ENCODE measurements at regions not wholly inside any gene's neighbourhood (a gene's known extent, or its start where the extent isn't known, plus 50 kb on each side); places are given as distances from the start of the nearest gene placed in this dataset.

DNA sequence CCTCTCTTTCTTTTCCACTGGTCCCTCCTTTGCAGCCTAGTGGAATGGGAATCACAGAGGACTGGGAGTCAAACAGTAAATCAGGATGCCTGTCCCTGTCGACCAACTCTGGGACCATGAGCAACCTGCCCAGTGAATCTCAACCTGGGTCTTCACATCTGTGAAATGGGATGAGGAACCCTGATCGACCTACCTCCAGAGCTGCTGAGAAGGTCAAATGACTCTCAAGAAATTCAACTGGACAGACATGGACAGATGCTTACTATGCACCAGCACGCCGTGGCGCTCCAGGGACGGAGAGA lies 73.3 kb upstream of the TAF1B start:
- Histone ChIP-seq H3K27me3 (ENCODE audit: control insufficient read depth, insufficient read depth, low read length) (no peaks in the 10 kb centered on the region), H3K4me3 (ENCODE audit: low read depth, low read length) (no peak overlapping the region), H3K27ac (peak overlapping the region; percentile 93), H3K4me2 (ENCODE audit: low read length) (no peak overlapping the region), H3K79me2 (no peaks in the 10 kb centered on the region), H3K4me1 (peaks cover 46% of the 10 kb centered on the region), H2AFZ (peak overlapping the region; percentile 87), H3K9me3 (ENCODE audit: control insufficient read depth, low read length) (no peaks in the 10 kb centered on the region), H3K9ac (no peak overlapping the region), H3K36me3 (ENCODE audit: control insufficient read depth, insufficient read depth, low read length) (no peaks in the 10 kb centered on the region)
- TF ChIP-seq, protein P1, sequence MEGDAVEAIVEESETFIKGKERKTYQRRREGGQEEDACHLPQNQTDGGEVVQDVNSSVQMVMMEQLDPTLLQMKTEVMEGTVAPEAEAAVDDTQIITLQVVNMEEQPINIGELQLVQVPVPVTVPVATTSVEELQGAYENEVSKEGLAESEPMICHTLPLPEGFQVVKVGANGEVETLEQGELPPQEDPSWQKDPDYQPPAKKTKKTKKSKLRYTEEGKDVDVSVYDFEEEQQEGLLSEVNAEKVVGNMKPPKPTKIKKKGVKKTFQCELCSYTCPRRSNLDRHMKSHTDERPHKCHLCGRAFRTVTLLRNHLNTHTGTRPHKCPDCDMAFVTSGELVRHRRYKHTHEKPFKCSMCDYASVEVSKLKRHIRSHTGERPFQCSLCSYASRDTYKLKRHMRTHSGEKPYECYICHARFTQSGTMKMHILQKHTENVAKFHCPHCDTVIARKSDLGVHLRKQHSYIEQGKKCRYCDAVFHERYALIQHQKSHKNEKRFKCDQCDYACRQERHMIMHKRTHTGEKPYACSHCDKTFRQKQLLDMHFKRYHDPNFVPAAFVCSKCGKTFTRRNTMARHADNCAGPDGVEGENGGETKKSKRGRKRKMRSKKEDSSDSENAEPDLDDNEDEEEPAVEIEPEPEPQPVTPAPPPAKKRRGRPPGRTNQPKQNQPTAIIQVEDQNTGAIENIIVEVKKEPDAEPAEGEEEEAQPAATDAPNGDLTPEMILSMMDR (IDR thresholded peaks at IDR 0.05) = no peak

DNA sequence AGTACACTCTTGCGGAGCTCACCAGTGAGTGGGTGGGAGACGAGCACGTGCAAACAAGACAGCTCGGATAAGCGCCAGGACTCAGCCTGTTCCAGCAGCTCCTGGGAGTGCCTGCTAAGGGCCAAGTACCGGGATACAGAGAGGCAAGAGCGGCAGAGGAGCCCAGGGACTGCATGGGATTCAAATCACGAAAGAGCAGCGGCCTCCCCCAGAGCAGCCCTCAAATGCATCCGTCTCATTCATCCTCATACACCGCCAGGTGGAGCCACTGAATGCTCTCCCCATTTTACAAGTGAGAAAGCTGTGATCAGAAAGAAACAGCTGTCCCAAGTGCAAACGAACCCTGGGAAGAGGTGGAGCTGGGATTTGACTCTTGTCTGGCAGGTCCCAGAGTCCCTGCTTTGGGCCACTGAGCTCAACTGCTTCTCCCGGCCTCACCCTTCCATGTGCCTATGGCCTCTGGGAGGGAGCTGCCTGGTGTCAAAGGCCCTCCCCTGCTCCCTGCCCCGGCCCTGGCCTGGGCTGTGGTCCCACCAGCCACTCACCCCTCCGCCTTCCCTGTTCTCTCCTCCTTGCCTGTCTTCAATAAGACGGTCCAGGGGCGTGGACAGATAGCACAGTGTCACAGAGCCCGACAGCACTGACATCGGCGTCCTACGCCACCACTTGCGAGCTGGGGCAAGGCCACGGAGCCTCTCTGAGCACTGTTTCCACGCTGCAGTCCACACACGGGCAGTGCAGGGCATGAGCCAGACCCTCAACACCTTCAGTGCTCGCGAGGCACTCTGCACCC lies 72.8 kb upstream of the TAF1B start:
- Histone ChIP-seq H2AFZ (peak overlapping the region; percentile 87), H3K79me2 (no peaks in the 10 kb centered on the region), H3K27ac (peak overlapping the region; percentile 93), H3K9me3 (ENCODE audit: control insufficient read depth, low read length) (no peaks in the 10 kb centered on the region), H3K9ac (peak overlapping the region; percentile 13), H3K27me3 (ENCODE audit: control insufficient read depth, insufficient read depth, low read length) (no peaks in the 10 kb centered on the region), H3K36me3 (ENCODE audit: control insufficient read depth, insufficient read depth, low read length) (no peaks in the 10 kb centered on the region), H3K4me2 (ENCODE audit: low read length) (no peak overlapping the region), H3K4me1 (peaks cover 46% of the 10 kb centered on the region), H3K4me3 (ENCODE audit: low read depth, low read length) (no peak overlapping the region)
- TF ChIP-seq, protein P1 (IDR thresholded peaks at IDR 0.05) = peak; percentile 75

DNA sequence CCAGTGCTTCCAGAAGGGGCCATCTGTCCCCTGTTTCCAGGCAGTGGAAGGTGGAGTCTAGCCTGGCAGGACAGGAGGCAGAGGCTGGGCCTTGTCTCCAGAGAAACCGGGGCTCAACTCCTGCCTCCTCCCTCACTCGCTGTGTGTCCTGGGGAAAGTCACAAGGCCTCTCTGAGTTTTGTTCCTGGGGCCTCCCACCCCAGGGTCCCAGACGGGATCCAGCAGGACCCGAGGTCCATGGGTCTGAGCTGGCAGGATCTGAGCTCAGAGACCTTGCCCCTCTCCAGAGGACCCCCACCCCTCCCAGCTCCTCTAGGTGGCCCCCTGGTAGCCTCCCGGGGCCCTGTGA lies 72.2 kb upstream of the TAF1B start:
- Histone ChIP-seq H2AFZ (peak overlapping the region; percentile 87), H3K4me3 (ENCODE audit: low read depth, low read length) (no peak overlapping the region), H3K27ac (peak overlapping the region; percentile 93), H3K9me3 (ENCODE audit: control insufficient read depth, low read length) (no peaks in the 10 kb centered on the region), H3K27me3 (ENCODE audit: control insufficient read depth, insufficient read depth, low read length) (no peaks in the 10 kb centered on the region), H3K36me3 (ENCODE audit: control insufficient read depth, insufficient read depth, low read length) (no peaks in the 10 kb centered on the region), H3K4me1 (peaks cover 46% of the 10 kb centered on the region), H3K4me2 (ENCODE audit: low read length) (no peak overlapping the region), H3K9ac (no peak overlapping the region), H3K79me2 (no peaks in the 10 kb centered on the region)
- TF ChIP-seq, protein P1 (IDR thresholded peaks at IDR 0.05) = no peak

DNA sequence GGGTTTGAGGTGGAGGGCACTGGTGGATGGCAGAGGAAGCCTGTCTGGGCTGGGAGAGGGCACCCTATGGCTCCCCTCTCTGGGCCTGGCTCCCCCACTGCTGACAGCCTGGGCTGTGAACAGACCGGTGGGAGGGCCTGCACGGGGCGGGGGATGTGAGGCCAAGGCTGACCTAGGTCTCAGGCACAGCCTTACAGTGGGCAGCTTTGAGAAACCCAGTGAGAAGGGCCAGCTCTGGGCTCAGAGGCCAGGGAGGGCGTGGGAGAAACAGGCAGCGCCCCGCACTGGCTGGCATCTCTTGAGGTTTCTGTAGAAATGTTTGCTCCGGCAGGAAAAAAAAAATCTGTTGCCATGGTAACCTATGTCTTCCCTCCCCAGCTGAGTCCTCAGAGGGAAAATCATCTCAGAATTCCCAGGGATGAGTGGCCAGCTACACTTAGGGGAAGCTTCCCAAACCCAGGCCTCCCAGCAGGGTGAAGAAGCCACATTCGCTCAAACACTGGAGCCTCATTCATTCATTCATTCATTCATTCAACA lies 71.7 kb upstream of the TAF1B start:
- no peaks in the 10 kb centered on the region for H3K27me3 ChIP-seq (ENCODE audit: control insufficient read depth, insufficient read depth, low read length)
- H3K4me1 ChIP-seq = peaks cover 46% of the 10 kb centered on the region
- no peak overlapping the region for H3K4me2 ChIP-seq (ENCODE audit: low read length)
- H3K9ac ChIP-seq = no peak overlapping the region
- TF ChIP-seq, protein P1 (IDR thresholded peaks at IDR 0.05) = peak; percentile 34
- H3K27ac ChIP-seq = peak overlapping the region; percentile 93
- H3K79me2 ChIP-seq = no peaks in the 10 kb centered on the region
- no peak overlapping the region for H3K4me3 ChIP-seq (ENCODE audit: low read depth, low read length)
- no peaks in the 10 kb centered on the region for H3K9me3 ChIP-seq (ENCODE audit: control insufficient read depth, low read length)
- H3K36me3 ChIP-seq (ENCODE audit: control insufficient read depth, insufficient read depth, low read length) = no peaks in the 10 kb centered on the region
- H2AFZ ChIP-seq = peak overlapping the region; percentile 87
